Esophagus squamous epithelium (tissue), 4 donors: ENCODE measurements at regions not wholly inside any gene's neighbourhood (a gene's known extent, or its start where the extent isn't known, plus 50 kb on each side); places are given as distances from the start of the nearest gene placed in this dataset.

Experiments
- CTCF ChIP-seq, 6 experiments: fragments of 450-650 bp in 4 of 6; fragments of 200-600 bp in 2 of 6; sonication (generic) in 2 of 6; IDR thresholded peaks; one replicate each; pipeline ENCODE4 v1.5.1; 2016 to 2019; ENCODE audit warnings: antibody characterized with exemption in 6 of 6, mild to moderate bottlenecking in 4 of 6, moderate library complexity in 4 of 6
- POLR2A ChIP-seq, 4 donors: fragments of 450-650 bp; IDR thresholded peaks; one replicate each; pipeline ENCODE4 v1.6.1; 2017; ENCODE audit warnings: antibody characterized with exemption in 4 of 4, mild to moderate bottlenecking in 4 of 4, moderate library complexity in 3 of 4

GRCh38 chr11:103608566-103608965 lies 427.9 kb upstream of the DDI1 start:
- TF ChIP-seq CTCF (IDR thresholded peaks at IDR 0.05) (no peak), POLR2A (IDR thresholded peaks at IDR 0.05) (no peak)
